Body of pancreas (tissue), 4 donors: ENCODE measurements at regions not wholly inside any gene's neighbourhood (a gene's known extent, or its start where the extent isn't known, plus 50 kb on each side); places are given as distances from the start of the nearest gene placed in this dataset.

Experiments used
- POLR2A ChIP-seq, 3 donors: fragments of 450-650 bp; IDR thresholded peaks; one replicate each; pipeline ENCODE4 v1.6.1; 2016; ENCODE audit warnings: antibody characterized with exemption in 3 of 3, mild to moderate bottlenecking in 2 of 3
- TF ChIP-seq, protein P1 (sequence below), 7 experiments: fragments of 450-650 bp in 4 of 7; fragments of 200-600 bp in 3 of 7; sonication (generic) in 3 of 7; IDR thresholded peaks; one replicate each; pipeline ENCODE4 v1.5.1; 2016 to 2019; ENCODE audit warnings: antibody characterized with exemption in 7 of 7

DNA sequence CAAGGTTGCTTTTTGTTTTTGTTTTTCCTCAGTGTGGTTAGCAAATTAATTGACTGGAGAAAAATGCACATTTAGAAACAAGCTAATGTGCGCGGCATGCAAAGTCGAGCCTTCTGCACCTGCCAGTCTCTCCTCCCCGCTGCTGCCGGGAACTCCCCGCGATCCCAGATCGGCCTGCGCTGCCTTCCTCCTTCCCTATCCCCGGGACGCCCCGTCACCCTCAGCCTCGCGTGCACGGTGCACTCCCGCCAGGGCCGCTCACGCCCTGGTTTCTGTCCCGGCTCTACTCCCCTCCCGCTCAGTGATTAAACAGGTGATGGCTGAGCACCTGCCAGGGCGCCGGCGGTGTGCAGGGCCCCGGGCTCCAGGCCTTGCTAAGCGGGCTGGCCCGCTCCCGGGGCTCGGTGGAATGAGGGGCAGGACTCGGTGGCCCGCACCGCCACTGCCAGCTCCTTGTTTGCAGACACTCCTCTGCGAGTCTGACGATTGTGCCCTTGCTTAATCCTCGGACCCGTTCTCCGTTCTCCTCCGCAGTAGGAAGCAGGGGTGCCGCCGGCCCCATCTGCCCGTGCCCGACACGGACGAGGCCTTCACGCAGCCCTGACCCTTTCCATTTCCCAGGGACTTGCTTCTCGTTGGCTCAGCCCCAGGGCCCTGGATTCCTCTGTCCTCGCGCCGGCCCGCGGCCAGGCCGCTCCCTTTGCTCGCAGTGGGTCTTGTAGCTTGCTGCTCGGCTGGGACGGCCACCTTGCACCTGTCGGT is 143.4 kb downstream of the TRIML1 start:
- TF ChIP-seq, protein P1, sequence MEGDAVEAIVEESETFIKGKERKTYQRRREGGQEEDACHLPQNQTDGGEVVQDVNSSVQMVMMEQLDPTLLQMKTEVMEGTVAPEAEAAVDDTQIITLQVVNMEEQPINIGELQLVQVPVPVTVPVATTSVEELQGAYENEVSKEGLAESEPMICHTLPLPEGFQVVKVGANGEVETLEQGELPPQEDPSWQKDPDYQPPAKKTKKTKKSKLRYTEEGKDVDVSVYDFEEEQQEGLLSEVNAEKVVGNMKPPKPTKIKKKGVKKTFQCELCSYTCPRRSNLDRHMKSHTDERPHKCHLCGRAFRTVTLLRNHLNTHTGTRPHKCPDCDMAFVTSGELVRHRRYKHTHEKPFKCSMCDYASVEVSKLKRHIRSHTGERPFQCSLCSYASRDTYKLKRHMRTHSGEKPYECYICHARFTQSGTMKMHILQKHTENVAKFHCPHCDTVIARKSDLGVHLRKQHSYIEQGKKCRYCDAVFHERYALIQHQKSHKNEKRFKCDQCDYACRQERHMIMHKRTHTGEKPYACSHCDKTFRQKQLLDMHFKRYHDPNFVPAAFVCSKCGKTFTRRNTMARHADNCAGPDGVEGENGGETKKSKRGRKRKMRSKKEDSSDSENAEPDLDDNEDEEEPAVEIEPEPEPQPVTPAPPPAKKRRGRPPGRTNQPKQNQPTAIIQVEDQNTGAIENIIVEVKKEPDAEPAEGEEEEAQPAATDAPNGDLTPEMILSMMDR (IDR thresholded peaks at IDR 0.05) = no peak
- TF ChIP-seq POLR2A (IDR thresholded peaks at IDR 0.05) = no peak
